NCI-H2029 (cell line): ENCODE measurements at regions not wholly inside any gene's neighbourhood (a gene's known extent, or its start where the extent isn't known, plus 50 kb on each side); places are given as distances from the start of the nearest gene placed in this dataset.
"Not testable (repeated sequence)": the region's sequence is repeated elsewhere in the genome, so short reads cannot be mapped to it uniquely, and the experiment has no call there.

Experiments
- DNase-seq: peaks from one replicate; lab custom pipeline; 2025; lab: John Stamatoyannopoulos, UW

GRCh38 chr1:96418969-96419368, 302.6 kb upstream of the PTBP2 start:
- DNase-seq, result no peak

- no peak for DNase-seq
Observed at GRCh38 chr1:96424877-96425276, 296.7 kb upstream of the PTBP2 start.

GRCh38 chr1:96425382-96426129, 296.0 kb upstream of the PTBP2 start:
- DNase-seq, result no peak

DNA sequence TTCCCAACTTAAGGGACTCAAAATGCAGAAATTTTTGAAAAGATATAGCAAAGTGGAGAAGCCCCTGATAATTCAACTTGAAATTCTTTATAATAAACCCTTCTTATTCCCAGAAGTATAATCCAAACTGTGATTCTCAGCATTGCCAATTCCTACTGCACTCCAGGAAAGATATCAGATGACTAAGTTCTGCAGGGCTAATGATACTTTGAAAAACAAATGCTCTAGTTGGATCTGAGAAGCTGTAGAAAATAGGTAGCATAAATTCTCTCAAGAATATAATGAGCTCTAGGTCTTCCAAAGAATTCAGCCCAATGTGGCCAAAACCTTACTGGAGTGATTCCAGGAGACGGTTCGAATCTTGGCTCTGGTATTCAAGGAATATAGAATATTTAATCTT, 294.0 kb upstream of the PTBP2 start:
- no peak for DNase-seq

DNA sequence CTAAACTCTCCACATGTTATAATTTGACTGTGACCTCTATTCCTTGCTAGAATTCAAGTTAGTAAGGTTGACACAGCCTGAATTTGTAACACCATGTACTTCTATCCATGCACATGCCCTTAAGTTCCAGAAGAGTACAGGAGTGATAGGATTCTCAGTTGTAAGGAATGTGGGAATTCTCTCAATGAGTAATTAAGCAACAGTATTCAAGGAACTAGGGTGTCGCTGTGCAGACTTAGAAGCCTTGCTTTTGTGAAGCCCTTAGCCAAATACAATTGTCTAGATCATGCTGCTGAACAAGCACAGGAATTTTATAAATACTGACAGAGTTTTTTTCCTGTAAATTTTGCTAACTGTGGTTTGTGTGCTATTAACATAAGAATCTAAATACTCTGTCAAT, 276.3 kb upstream of the PTBP2 start:
- no peak for DNase-seq

- no peak for DNase-seq
Observed at GRCh38 chr1:96464066-96464465, 257.5 kb upstream of the PTBP2 start.

DNA sequence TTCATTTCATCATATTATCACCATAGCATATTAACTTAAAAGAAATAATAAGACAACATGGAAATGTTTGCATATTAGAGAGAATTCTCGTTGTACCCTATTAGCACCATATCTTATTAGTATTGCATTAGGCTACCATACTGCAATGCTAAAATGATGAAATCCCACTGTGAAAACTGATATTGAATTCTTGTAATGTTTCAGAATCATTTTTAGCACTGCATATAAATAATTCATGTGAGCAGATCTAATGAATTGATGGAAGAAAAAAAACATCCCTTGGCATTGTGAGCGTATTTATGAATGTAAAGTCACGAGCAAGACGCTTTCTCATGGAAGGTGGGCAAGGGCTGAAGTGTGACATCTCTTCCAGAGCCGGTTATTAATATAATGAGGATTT, 257.1 kb upstream of the PTBP2 start:
- DNase-seq, result no peak

GRCh38 chr1:96464991-96465390, 256.6 kb upstream of the PTBP2 start:
- DNase-seq, result no peak

DNA sequence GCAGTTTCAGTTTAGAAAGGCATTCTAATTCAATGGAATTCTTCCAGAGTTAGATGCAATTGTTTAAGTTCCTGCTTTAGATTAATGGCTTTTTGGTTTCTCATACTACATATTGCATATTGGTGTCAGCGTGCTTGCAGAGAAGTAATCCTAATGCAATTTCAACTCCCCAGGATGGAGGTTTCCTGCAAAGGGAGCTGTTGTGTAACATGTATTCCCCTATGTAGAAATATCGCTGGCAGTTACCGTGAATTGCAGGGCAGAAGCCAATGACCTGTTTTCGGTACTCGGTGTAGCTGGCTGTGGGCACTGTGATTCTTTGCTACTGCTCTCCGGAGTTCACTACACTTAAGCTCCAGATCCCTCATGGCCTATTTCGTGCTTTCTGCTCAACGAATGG, 256.1 kb upstream of the PTBP2 start:
- DNase-seq, result no peak

DNA sequence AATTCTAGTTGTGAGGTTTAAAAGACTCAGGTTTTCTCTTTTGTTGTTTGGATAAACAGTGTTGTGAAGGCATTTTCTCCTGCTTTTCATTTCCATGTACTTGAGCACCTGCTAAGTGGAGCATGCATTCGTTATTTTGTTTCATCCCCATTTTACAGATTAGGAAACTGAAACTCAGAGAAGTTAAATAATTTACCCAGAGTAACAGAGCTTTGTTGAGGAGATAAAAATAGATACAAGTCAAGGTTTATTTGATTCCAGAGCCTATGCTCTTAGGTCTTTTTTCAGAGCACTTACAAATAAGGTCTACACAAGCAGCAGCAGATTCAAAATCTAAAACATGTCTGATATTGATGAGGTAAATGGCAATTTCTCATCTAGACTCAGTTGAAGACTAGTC, 254.7 kb upstream of the PTBP2 start:
- no peak for DNase-seq

- DNase-seq, result not testable (repeated sequence)
Observed at GRCh38 chr1:96469726-96470125, 251.9 kb upstream of the PTBP2 start.

DNA sequence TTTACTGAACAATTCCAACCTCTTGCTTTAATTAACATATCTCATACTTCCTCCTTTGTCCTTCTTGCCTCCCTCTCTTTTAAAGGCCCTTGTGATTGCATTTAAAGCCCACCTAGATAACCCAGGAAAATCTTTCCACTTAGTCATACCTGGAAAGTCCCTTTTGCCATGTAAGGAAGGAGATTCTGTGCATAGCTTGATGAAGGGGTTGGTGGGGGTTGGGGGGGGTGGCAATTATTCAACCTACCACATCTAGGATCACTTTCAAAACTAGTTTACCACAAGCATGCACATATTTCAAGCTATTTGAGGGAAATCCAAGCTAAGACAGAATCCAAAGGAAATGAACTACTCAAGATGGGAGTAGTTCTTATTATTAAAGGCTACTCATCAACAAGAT, 249.1 kb upstream of the PTBP2 start:
- DNase-seq, result no peak

GRCh38 chr1:96473791-96474434, 247.7 kb upstream of the PTBP2 start:
- DNase-seq, result no peak

DNA sequence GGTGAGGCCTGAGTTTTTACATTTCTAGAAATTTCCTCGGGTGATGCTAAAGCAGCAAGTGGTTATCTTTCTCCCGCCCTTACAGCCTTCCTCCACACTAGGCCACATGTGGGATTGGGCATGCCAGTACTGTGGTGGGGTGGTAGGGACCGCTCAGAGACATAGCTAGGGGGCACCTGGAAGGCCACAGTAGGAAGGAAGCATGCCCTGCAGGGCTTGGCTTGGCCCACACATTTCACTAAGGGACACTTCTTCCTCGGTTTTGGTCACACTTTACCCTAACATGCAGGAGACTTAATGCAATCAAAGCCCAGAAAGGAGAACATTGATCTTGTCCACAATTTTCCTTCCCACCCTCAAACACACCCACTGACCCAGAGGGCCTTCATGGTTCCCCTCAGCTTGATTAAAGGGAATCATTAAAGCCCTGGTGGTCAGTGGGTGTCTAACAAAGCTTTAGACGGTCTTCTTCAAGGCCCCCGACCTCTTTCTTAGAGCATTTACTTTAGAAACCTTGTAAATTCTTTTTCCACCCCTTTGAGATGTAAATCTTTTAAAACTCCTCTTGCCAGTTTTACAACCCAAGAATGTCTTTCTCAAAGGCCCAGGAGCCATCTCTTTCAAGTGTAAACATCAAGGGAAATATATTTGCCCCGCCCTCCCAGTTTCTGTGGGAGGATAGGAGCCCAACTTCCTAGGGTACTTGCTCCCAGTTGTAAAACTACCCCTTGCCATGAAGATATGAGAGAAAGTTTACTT, 246.4 kb upstream of the PTBP2 start:
- DNase-seq, result no peak

DNA sequence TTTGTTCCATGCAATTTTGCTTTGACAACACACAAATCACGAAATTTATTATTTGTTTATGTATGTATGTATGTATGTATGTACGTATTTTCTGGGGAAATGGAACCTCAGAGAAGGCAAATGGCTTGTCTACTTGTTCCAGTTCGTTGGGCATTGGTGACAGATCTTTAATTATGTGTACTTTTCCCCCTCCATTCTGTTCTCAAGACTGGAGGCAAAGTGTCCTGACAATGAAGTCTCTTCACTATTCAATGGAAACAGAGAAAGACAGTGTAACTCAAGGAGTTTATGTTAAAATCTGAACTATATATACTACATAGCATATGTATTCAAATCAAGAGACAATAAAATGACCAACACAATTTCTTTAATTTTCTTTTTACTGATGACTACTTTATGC, 245.7 kb upstream of the PTBP2 start:
- DNase-seq, result no peak

GRCh38 chr1:96478228-96478627, 243.4 kb upstream of the PTBP2 start:
- DNase-seq, result no peak

DNA sequence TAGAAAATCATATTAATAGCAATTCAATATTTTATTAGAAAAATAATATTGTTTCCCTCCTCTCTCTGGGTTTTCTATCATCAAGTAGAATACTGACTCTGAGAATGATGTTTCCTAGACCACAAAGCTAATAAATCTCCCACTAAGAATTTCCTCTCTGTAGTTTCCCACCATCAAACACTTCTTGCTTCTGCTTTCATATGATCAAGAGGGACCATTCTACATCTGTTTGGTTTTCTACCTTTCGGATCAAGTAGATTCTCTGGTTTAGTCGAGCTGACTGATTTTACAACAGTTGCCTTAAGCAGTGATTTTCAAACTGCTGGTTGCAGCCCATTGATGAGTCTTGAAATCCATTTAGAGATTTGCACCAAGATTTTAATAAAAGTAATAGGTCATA, 240.2 kb upstream of the PTBP2 start:
- no peak for DNase-seq

- DNase-seq, result no peak
Observed at GRCh38 chr1:96482616-96483015, 239.0 kb upstream of the PTBP2 start.

DNA sequence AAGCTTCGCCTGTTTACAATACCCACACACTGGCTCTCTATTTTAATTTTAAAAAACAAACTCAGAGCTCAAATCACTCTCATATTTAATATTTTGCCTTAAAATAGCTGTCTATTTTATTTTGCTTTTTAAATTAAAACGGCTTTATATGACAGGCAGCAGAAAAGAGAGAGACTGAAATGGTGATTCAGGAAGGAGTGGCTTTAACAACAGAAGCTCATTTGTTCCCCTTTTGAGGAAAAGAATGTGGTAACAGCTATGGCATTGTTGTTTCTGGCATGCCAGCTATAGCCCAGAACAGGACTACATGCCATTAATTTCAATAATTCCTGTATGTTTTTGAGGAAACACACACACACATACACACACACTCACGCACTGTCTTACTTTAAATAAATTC, 234.2 kb upstream of the PTBP2 start:
- DNase-seq, result no peak

GRCh38 chr1:96487971-96488370, 233.6 kb upstream of the PTBP2 start:
- no peak for DNase-seq

DNA sequence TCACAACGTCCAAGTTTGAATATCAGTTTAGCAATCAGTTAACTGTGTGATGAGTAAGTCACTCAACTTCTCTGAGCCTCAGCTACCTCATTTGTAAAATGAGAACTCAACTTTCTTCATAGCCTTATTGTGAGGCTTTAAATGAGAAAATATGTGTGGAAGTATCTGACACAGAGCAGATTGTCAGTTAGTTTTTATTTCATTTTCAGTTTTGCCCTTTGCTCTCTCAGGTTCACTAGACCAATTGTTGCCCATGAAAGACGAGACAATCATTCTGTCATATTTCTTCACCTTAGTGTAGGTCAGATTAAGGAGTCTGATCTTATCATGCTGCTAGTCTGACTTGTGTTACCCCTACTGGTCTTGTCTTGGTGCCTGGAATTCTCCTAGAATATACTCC, 232.8 kb upstream of the PTBP2 start:
- DNase-seq, result no peak

GRCh38 chr1:96492236-96492635, 229.3 kb upstream of the PTBP2 start:
- peak; percentile 78 for DNase-seq

DNA sequence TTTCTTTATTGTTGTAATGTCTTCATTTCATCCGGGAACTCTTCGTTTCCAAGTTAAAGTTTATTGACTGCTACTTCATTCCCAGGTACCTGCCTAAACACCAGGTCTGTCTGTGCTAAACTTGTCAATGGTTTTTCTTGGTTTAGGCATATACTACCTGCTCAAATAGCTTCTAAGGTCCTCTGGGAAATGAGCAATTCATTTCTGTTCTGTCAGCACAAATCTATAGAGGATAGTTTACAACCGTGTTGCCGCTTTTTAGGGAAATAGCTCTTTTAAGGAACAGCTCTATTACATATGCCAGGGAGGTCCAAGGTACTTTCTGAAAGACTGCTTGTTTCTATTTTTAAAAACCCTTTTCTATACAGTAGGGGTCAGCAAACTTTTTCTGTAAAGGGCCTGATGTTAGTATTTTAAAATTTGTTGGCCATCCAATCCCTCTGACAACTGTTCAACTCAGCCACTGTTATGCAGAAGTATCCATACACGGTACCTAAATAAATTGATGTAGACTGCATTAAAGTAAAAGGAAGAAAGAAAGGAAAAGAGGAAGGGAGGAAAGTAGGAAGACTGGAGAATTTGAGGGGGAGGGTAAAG, 222.7 kb upstream of the PTBP2 start:
- DNase-seq, result no peak
